ENCODE measurements at regions not wholly inside any gene's neighbourhood (a gene's known extent, or its start where the extent isn't known, plus 50 kb on each side); places are given as distances from the start of the nearest gene placed in this dataset.

DNA sequence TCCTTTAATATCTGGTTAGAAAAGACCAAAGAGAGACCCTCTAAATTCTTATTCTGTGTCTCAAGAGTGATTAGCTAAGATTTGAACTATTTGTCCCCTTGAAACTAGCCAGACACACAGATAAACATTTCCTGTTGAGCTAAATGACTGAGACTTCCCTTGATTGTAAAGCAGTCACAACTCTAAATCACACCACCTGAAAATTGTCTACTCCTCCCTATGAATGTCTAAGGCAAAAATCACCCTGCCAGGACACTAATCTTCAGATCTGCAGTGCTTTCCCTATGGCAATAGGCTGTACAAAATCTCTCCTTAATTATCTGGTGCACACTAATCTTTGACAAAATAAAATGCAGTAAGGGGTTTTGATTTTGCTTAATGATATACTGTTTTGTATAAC lies 200.5 kb upstream of the GULP1 start:
- CTCF ChIA-PET = no interaction called here
- no peak overlapping the region for H3K27ac ChIP-seq
- POLR2A ChIA-PET (ENCODE audit: low non-redundant PET) = no interaction called here
- TF ChIP-seq, protein P1, sequence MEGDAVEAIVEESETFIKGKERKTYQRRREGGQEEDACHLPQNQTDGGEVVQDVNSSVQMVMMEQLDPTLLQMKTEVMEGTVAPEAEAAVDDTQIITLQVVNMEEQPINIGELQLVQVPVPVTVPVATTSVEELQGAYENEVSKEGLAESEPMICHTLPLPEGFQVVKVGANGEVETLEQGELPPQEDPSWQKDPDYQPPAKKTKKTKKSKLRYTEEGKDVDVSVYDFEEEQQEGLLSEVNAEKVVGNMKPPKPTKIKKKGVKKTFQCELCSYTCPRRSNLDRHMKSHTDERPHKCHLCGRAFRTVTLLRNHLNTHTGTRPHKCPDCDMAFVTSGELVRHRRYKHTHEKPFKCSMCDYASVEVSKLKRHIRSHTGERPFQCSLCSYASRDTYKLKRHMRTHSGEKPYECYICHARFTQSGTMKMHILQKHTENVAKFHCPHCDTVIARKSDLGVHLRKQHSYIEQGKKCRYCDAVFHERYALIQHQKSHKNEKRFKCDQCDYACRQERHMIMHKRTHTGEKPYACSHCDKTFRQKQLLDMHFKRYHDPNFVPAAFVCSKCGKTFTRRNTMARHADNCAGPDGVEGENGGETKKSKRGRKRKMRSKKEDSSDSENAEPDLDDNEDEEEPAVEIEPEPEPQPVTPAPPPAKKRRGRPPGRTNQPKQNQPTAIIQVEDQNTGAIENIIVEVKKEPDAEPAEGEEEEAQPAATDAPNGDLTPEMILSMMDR (conservative IDR thresholded peaks at IDR 0.05; ENCODE audit: low read depth) = no peak
- no peak for DNase-seq (ENCODE audit: low spot score)

DNA sequence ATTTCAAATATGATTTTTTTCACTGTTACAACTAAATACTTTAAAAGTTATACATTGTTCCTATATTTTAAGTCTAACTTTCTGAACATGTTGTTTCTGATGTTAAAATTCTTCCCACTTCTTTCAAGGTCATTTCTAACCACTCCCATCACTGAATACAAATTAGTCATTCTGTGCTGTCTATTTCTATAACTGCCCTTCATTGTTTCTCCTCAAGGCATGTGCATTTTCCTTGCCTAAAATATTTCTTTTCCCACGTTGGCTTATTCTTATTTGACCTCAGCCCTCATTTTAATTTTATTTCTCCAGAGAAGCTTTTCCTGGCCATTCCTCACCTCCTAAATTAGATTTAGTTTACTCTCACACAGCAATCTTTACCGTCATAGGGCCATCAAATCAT lies 198.9 kb upstream of the GULP1 start:
- DNase-seq (ENCODE audit: low spot score) = no peak
- POLR2A ChIA-PET (ENCODE audit: low non-redundant PET) = no interaction called here
- TF ChIP-seq, protein P1 (conservative IDR thresholded peaks at IDR 0.05; ENCODE audit: low read depth) = no peak
- CTCF ChIA-PET = interaction anchor here (0.7 kb wide), 1 partner anchor 118 kb away, joined by 3 read pairs; no protein-coding TSS in a partner anchor
- no peak overlapping the region for H3K27ac ChIP-seq

DNA sequence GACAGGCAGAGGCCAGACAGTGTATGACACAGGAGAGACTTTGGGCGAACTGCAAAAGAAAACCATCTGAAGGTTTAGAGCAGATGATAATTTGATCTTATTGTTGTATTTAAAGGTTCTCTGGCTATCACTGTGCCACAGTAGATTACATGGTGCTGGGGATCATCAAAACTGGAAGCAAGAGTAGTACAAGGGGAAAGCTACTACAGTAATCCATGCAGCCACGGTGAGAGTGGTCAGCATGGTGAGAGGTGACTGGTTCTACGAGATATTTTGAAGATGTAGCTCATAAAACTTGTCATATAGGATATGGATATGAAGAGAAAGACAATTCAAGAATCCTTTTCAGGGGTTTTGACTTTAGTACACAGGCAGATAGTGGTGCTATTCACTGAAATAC lies 194.8 kb upstream of the GULP1 start:
- H3K27ac ChIP-seq = no peak overlapping the region
- POLR2A ChIA-PET (ENCODE audit: low non-redundant PET) = no interaction called here
- CTCF ChIA-PET = no interaction called here
- DNase-seq (ENCODE audit: low spot score) = no peak
- TF ChIP-seq, protein P1 (conservative IDR thresholded peaks at IDR 0.05; ENCODE audit: low read depth) = no peak

DNA sequence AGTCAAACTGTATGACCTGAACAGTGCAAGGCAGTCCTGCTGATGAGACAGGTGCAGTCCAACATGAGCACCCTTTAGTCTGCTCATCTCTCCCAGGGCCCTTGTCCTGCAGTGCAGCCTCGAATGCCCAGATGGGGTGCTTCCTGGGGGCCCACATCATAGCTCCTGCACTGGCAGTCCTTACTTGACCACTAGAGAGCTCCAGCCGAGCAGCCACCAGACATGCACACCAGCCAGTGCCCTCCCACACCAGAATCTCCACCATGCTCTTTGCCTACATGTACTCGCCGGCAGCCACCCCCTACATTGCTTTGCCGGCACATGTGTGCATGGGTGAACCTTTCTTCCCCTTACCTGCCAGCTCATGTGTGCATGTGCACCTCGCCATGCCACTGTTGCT lies 188.8 kb upstream of the GULP1 start:
- TF ChIP-seq, protein P1 (conservative IDR thresholded peaks at IDR 0.05; ENCODE audit: low read depth) = no peak
- ChIA-PET CTCF (no interaction called here), POLR2A (ENCODE audit: low non-redundant PET) (no interaction called here)
- no peak for DNase-seq (ENCODE audit: low spot score)
- no peak overlapping the region for H3K27ac ChIP-seq

DNA sequence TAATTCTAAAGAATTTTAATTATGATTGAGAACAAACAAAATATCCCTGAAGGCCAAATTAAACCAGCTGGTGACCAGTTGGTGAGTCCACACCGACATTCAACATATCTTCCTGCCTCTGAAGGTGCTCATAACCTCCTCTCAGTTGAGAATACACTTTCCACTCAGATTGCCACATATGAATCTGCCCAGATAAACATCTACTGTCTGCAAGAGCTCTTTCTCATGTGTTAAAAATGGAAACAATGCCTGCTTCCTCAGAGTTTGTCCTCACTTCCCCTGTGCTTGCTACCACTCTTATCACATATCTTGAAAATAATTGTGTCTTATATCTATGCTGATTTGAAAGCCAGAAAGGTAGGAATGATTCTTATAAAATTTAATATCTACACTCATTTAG lies 177.7 kb upstream of the GULP1 start:
- TF ChIP-seq, protein P1 (conservative IDR thresholded peaks at IDR 0.05; ENCODE audit: low read depth) = no peak
- ChIA-PET CTCF (interaction anchor here (0.6 to 0.7 kb wide), 2 partner anchors 18 to 398 kb away, joined by 3 to 7 read pairs; no protein-coding TSS in a partner anchor), POLR2A (ENCODE audit: low non-redundant PET) (no interaction called here)
- DNase-seq (ENCODE audit: low spot score) = no peak
- no peak overlapping the region for H3K27ac ChIP-seq

DNA sequence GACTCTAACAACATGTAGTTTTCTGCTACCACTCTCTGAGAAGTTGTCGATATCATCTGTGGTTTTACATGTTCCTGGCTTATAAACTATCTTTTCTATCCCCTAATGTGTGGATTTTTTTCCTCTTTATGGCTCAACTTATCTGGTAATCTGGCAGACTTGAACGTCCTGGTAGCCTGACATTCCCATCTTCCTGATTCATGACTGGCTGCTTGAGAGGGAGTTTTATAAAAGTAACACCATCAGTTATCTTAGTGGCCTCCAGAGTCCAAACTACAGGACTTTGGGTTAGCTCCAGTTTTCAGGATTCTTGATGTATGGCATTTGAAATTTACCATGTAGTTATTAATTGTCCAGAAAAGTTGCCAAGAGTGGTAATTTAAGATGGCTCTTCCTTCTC lies 174.0 kb upstream of the GULP1 start:
- CTCF ChIA-PET = no interaction called here
- TF ChIP-seq, protein P1 (conservative IDR thresholded peaks at IDR 0.05; ENCODE audit: low read depth) = no peak
- H3K27ac ChIP-seq = no peak overlapping the region
- POLR2A ChIA-PET (ENCODE audit: low non-redundant PET) = no interaction called here
- no peak for DNase-seq (ENCODE audit: low spot score)

DNA sequence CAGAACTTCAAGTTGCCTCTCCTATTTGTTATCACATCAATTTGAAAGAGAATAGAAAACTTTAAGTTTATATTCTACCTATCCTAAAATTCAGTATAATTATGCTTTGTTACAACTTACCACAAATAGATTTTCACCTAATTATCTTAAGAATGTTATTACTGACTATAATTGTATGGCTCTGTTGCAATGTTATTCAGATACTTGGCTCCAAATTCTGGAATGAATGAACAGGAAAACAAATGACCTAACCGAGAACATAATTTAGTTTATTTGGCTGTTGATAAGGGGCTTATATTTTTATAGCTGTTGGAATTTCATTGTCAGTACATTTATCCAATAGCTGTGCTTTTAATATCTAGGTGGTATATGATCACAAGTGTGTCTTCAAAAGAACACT lies 173.2 kb upstream of the GULP1 start:
- TF ChIP-seq, protein P1 (conservative IDR thresholded peaks at IDR 0.05; ENCODE audit: low read depth) = no peak
- ChIA-PET CTCF (no interaction called here), POLR2A (ENCODE audit: low non-redundant PET) (no interaction called here)
- DNase-seq (ENCODE audit: low spot score) = no peak
- H3K27ac ChIP-seq = no peak overlapping the region

All from RWPE1 (cell line).